Muscle layer of colon (tissue), 2 donors: ENCODE measurements at regions not wholly inside any gene's neighbourhood (a gene's known extent, or its start where the extent isn't known, plus 50 kb on each side); places are given as distances from the start of the nearest gene placed in this dataset.
"Not testable (repeated sequence)": the region's sequence is repeated elsewhere in the genome, so short reads cannot be mapped to it uniquely, and the experiment has no call there.

Source experiments
- H3K27ac ChIP-seq: one replicate; pipeline ENCODE4 v1.7.0; 2013; ENCODE audit warnings: low read depth, mild to moderate bottlenecking, low read length, moderate library complexity
- H3K27me3 ChIP-seq, 2 donors: one replicate each; pipeline ENCODE4 v1.7.0; 2013; ENCODE audit warnings: low read length in 2 of 2, mild to moderate bottlenecking in 2 of 2; ENCODE audit not compliant: insufficient read depth in 2 of 2, control insufficient read depth in 1 of 2
- H3K36me3 ChIP-seq: one replicate; pipeline ENCODE4 v1.7.0; 2013; ENCODE audit warnings: mild to moderate bottlenecking, low read length; ENCODE audit not compliant: insufficient read depth
- H3K4me1 ChIP-seq: one replicate; pipeline ENCODE4 v1.7.0; 2013; ENCODE audit warnings: mild to moderate bottlenecking, low read length; ENCODE audit not compliant: insufficient read depth
- H3K4me3 ChIP-seq, 2 donors: one replicate each; pipeline ENCODE4 v1.7.0; 2013; ENCODE audit warnings: low read length in 2 of 2, low read depth in 1 of 2, mild to moderate bottlenecking in 1 of 2, moderate library complexity in 1 of 2
- H3K9ac ChIP-seq: one replicate; pipeline ENCODE4 v1.7.0; 2013; ENCODE audit warnings: low read length
- H3K9me3 ChIP-seq: one replicate; pipeline ENCODE4 v1.7.0; 2013; ENCODE audit warnings: mild to moderate bottlenecking, low read length
- donor health status: abdominal sarcoma.
- donor health status: Adenocarcinoma of cecum.

DNA sequence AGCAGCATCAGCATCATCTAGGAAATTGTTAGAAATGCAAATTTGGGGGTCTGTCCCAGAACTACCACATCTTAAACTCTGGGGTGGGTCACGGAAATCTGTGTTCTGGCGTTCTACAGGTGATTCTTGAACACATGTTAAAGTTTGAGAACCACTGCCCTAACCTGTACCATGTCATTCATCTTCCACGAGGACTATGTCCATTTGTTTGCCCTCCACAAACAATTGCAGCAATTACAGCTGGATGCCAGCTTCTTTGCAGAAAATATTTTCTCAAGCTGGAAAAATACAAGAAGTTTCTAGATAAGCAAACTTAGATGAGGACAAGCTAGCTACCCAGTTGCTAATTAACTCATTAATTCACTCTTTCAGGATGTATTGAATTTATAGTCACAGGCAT is 54.1 kb downstream of the MAFB start:
- H3K9me3 ChIP-seq = no peaks in the 10 kb centered on the region
- no peaks in the 10 kb centered on the region for H3K36me3 ChIP-seq
- H3K27me3 ChIP-seq = no peaks in the 10 kb centered on the region
- no peak overlapping the region for H3K9ac ChIP-seq
- no peaks in the 10 kb centered on the region for H3K4me1 ChIP-seq
- no peak overlapping the region for H3K27ac ChIP-seq
- H3K4me3 ChIP-seq = no peak overlapping the region

DNA sequence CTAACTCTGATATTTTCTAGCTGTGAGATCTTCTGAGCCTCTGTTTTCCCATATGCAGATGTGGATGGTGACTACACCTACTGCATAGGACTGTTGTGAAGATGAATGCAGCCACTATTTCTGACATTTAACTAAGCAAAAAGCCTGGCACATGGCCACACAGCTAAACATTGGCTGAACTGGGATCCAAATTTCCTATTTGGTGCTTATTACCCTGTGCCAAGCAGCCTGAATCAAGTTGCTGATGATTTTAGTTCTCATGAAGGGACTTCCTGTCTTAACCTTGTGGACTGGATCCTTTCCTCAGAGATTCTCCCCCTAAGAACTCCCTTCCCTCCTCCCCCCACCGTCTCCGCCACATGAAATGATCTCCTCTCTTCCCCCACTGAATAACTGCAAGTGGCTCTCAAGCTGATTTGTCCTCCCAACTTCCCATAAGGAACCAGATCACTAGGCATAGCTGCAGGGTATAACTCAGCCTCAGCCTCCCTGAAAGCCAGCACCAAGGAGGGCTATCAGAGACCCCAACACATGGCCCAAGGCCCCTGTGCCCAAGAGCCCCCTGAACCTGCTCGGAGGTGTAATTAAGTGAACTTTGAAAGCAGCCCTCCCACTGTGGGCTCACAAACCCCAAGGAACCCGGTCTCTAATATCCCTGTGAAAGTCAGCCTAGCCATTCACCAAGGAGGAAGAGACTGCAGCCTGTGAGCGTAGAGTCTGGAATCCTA is 55.7 kb downstream of the MAFB start:
- H3K27ac ChIP-seq = no peak overlapping the region
- no peak overlapping the region for H3K9ac ChIP-seq

DNA sequence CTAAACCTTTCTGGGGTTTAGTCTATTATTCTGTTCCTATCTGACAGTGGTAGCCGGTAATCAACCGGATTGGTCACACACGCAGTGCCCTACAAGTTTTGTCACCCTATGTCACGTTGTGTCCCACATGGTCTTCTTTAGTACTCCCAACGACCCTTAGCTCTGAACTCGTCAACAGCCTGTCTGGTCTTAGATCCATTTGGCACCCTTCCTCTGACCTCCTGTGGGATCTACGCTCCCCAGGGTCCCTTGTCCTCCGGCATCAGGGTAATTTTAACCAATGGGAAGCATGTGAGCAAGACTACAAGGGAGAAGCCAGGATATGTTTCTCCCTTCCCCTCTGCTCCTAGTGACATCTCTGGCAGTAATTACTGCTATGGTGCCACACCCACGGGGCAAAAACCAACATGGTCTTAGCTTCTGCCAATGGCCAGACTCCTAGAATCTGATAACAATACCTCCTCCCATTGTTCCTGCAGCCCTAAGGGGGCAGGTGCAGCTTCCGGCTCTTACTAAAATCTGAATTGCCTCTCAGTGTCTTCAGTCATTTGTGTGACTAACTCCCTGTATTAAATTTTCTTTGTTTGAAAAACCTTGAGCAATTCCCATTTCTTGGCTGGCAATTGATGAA is 56.6 kb downstream of the MAFB start:
- no peaks in the 10 kb centered on the region for H3K27me3 ChIP-seq
- H3K4me1 ChIP-seq = no peaks in the 10 kb centered on the region
- H3K9ac ChIP-seq = no peak overlapping the region
- no peak overlapping the region for H3K27ac ChIP-seq
- H3K4me3 ChIP-seq = no peak overlapping the region
- H3K9me3 ChIP-seq = no peaks in the 10 kb centered on the region
- no peaks in the 10 kb centered on the region for H3K36me3 ChIP-seq

More for the DNA sequence above, 55.7 kb downstream of the MAFB start:
- Histone ChIP-seq H3K9me3 (no peaks in the 10 kb centered on the region), H3K36me3 (no peaks in the 10 kb centered on the region), H3K27me3 (no peaks in the 10 kb centered on the region), H3K4me1 (no peaks in the 10 kb centered on the region), H3K4me3 (no peak overlapping the region)

DNA sequence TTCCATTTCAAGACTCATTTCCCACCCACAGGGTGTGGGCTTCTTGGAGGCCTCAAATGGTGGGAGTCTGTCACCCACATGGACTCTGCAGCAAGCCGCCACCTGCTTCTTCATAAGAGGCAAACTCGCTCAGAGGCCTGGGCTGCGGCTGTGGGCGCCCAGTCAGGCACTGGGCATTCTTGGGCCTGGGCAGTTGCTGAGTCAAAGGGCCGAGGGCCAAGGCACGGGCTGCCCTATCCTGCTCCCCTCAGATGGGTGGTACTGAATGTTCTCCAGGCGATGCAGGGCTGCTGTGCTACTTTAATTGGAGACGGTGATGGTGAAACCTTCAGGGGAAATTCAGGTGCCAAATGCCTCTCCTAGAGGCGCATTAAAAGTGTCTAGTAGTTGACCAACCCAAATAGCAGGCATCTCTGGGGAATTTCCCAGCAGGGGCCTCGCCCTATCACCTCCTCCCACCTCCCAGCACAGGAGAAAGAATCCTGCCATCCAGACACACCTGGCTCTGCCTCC is 57.9 kb downstream of the MAFB start:
- Histone ChIP-seq H3K9me3 (no peaks in the 10 kb centered on the region), H3K4me3 (no peak overlapping the region), H3K27me3 (no peaks in the 10 kb centered on the region), H3K27ac (no peak overlapping the region), H3K9ac (no peak overlapping the region), H3K36me3 (no peaks in the 10 kb centered on the region), H3K4me1 (no peaks in the 10 kb centered on the region)

DNA sequence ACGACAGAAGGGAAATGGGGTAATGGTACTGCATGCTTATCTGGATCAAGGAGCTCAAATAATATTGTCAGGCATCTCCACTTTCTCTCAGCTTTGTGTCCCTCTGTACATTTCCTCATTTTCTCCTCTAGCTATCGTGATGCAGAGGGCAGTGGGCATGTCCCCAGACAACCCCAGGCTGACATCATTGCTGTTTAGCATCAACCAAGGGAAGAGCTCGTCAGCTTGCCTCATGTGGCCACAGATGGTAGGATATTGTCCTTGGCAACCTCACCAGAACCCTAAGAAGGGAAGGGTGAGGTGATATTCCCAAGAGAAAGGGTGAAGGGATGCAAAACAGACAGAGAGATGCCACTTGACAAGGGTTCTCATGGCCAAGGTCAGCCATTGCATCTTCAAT is 58.3 kb downstream of the MAFB start:
- Histone ChIP-seq H3K4me1 (no peaks in the 10 kb centered on the region), H3K9ac (no peak overlapping the region), H3K27me3 (no peaks in the 10 kb centered on the region), H3K36me3 (no peaks in the 10 kb centered on the region), H3K4me3 (no peak overlapping the region), H3K9me3 (no peaks in the 10 kb centered on the region), H3K27ac (no peak overlapping the region)

DNA sequence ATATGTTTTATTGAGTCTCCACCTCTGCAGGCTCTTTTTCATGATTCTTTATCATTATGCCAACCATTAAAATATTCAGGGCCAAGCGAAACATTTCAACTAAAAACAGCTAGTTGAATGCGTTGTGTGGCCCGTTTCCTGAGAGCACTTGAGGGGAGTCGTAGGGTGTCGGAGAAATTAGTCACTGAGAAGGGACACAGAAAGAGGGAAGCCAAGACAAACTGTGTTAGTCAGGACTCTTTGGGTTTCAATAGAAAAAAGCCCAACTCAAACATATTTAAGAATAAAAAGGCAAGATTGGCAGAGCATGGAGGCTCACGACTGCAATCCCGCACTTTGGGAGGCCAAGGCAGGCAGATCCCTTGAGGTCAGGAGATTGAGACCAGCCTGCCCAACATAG is 58.9 kb downstream of the MAFB start:
- no peaks in the 10 kb centered on the region for H3K36me3 ChIP-seq
- no peaks in the 10 kb centered on the region for H3K27me3 ChIP-seq
- H3K27ac ChIP-seq = no peak overlapping the region
- no peak overlapping the region for H3K4me3 ChIP-seq
- no peaks in the 10 kb centered on the region for H3K9me3 ChIP-seq
- H3K4me1 ChIP-seq = no peaks in the 10 kb centered on the region
- no peak overlapping the region for H3K9ac ChIP-seq

DNA sequence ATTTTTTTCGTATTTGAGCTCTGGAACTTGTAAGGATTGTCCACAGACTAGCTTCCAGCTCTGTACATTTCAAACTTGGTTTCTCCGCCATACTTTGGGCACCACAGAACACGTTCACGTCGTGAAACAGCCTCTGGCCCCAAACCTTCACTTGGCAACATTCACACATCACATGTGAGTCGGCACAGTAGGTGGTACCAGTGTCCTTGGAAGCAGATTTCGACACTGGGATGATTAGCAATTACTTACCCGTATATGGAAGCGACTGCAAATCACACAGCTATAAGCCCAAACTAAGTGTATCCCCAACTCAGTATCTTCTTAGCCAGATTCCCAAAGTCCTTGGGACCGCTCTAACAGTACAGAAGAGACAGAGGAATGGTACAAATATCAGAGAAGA is 60.2 kb downstream of the MAFB start:
- Histone ChIP-seq H3K4me1 (no peaks in the 10 kb centered on the region), H3K4me3 (no peak overlapping the region), H3K9me3 (no peaks in the 10 kb centered on the region), H3K27ac (no peak overlapping the region), H3K9ac (no peak overlapping the region), H3K36me3 (no peaks in the 10 kb centered on the region), H3K27me3 (no peaks in the 10 kb centered on the region)

DNA sequence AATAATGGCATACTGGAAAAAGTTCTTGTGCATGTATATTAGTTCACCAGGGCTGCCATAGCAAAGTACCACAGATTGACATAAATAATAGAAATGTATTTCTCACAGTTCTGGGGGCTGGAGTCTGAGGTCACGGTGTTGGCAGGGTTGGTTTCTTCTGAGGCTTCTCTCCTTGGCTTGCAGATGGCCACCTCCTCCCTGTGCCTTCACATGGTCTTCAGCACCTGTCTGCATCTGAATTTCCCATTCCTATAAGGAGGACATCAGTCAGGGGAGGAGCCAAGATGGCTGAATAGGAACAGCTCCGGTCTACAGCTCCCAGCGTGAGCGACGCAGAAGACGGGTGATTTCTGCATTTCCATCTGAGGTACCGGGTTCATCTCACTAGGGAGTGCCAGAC is 70.0 kb downstream of the MAFB start:
- not testable (repeated sequence) for H3K4me3 ChIP-seq, H3K27ac ChIP-seq, H3K9me3 ChIP-seq, H3K27me3 ChIP-seq, H3K36me3 ChIP-seq, H3K9ac ChIP-seq, H3K4me1 ChIP-seq

DNA sequence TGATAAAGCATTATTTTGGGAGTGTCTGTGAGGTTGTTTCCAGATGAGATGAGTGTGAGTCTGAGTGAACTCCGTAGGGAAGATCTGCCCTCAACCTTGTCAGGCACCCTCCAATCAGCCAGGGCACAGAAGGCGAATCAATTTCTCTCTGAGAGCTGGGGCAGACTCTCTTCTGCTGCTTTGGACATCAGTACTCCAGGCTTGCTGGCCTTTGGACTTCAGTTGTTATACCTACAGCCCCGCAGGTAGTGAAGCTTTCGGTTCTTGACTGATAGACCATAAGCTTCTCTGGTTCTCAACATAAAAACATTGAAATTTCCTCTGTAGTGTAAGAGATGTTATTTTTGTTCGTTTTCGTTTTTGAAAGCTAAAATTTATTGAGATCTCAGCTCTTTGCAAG is 71.4 kb downstream of the MAFB start:
- no peak overlapping the region for H3K27ac ChIP-seq
- no peaks in the 10 kb centered on the region for H3K36me3 ChIP-seq
- no peak overlapping the region for H3K4me3 ChIP-seq
- H3K9ac ChIP-seq = no peak overlapping the region
- no peaks in the 10 kb centered on the region for H3K27me3 ChIP-seq
- H3K4me1 ChIP-seq = no peaks in the 10 kb centered on the region
- no peaks in the 10 kb centered on the region for H3K9me3 ChIP-seq

DNA sequence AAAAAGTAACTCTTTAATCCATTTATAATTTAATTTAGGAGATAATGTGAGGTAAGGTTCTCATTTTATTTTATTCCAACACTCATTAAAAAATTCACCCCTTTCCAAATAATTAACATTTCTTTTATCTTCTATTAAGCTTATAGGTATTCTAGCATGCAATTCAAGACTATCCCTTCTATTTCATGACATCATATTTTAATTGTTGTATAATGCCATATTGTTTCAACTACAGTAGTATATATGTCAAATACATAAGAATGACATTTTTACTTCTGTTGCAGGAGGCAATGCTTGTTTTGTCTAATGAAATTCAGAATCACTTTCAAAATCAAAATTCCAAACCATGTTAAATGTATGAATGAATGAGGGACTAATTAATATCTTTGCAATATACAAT is 76.2 kb downstream of the MAFB start:
- Histone ChIP-seq H3K4me1 (no peaks in the 10 kb centered on the region), H3K27ac (no peak overlapping the region), H3K4me3 (no peak overlapping the region), H3K27me3 (no peaks in the 10 kb centered on the region), H3K36me3 (no peaks in the 10 kb centered on the region), H3K9me3 (no peaks in the 10 kb centered on the region), H3K9ac (no peak overlapping the region)

DNA sequence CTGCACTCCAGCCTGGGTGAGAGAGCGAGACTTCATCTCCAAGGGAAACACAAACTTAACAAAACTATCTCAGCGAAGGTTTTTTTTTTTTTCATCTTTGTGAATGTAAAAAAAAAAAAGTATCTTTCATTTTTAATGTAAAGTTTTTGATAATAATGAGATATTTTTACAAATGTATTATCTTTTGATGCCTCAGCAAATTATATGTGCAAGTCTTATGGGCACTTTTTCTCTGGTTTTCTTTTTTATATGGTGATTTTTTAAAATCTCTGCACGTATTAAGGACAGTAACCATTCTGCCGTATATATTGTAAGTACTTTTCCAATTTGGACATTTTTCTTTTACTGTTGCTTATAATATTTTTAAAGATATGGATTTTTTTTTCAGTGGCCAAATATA is 76.8 kb downstream of the MAFB start:
- H3K27ac ChIP-seq = no peak overlapping the region
- H3K9me3 ChIP-seq = no peaks in the 10 kb centered on the region
- H3K36me3 ChIP-seq = no peaks in the 10 kb centered on the region
- H3K4me3 ChIP-seq = no peak overlapping the region
- no peaks in the 10 kb centered on the region for H3K4me1 ChIP-seq
- H3K9ac ChIP-seq = no peak overlapping the region
- H3K27me3 ChIP-seq = no peaks in the 10 kb centered on the region

DNA sequence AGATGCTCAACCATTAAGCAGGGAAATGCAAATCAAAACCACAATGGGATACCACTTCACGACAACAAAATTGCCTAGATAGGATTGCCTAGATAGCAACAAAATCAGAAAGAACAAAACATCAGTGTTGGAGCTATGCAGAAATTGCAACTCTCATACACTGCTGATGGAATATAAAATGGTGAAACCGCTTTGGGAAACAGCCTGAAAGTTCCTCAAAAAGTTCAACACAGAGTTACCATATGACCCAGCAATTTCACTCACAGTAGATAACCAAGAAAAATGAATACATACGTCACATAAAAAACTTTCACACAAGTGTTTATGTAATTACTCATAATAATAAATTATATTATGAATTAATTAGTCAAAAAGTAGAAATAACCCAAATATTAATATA is 78.3 kb downstream of the MAFB start:
- Histone ChIP-seq H3K4me1 (no peaks in the 10 kb centered on the region), H3K9ac (no peak overlapping the region), H3K4me3 (no peak overlapping the region), H3K27ac (no peak overlapping the region), H3K27me3 (no peaks in the 10 kb centered on the region), H3K9me3 (no peaks in the 10 kb centered on the region), H3K36me3 (no peaks in the 10 kb centered on the region)
